Fibroblast of mammary gland (primary cell): ENCODE measurements at regions not wholly inside any gene's neighbourhood (a gene's known extent, or its start where the extent isn't known, plus 50 kb on each side); places are given as distances from the start of the nearest gene placed in this dataset.

Source experiments
- DNase-seq: peaks from one replicate; pipeline ENCODE4 v3.0.0-alpha.2; 2010; ENCODE audit warnings: low read depth
- H3K4me3 ChIP-seq: 2 replicates; pipeline ENCODE4 v1.5.1; 2011; ENCODE audit warnings: low read depth, mild to moderate bottlenecking, low read length, moderate library complexity; ENCODE audit not compliant: control insufficient read depth
- CTCF ChIP-seq: conservative IDR thresholded peaks from 2 replicates; pipeline ENCODE4 v1.5.1; 2011; ENCODE audit warnings: low read depth, low read length, inconsistent platforms; ENCODE audit not compliant: control insufficient read depth, insufficient read depth

DNA sequence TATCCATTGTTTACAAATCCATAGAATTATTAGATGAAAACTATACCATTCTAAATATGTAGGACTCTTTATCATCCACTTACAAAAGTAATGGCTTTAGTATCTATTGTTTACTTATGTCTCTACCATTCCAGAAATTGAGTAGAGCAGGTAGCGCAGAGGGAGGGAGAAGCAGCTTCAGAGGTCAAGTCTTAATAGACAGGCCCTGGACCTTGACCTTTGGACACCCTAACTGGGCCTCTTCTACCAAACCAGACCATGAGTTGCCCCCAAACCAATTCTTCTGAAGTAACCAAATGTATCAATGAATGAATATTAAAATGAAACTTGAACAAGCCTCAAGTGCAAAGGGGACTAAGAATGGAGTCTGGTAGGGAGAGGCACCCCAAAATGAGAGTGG is 124.9 kb upstream of the ANKRD55 start:
- DNase-seq: no peak
- no peak overlapping the region for H3K4me3 ChIP-seq
- TF ChIP-seq CTCF: no peak

DNA sequence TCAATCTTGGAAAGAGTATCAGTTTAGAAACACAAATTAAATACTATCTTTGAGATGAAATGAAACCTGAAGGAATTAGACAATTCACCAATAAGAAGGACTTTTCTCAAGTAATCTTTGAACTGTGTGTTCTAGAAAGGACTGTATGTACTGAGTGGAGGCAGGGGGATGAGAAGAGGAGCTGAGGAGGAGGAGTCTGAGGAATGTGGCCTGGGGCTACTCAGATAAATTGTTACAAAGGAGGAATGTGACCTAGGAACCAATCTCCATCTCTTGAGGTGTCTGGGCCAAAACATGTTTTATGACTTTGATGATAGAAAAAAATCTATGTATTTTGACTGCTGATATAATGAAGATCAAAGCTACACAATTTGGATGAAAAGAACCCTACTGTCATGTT is 124.3 kb upstream of the ANKRD55 start:
- DNase-seq: no peak
- TF ChIP-seq CTCF: no peak
- H3K4me3 ChIP-seq: no peak overlapping the region

GRCh38 chr5:56356836-56357160 is 123.7 kb upstream of the ANKRD55 start:
- TF ChIP-seq CTCF: no peak
- no peak for DNase-seq
- no peak overlapping the region for H3K4me3 ChIP-seq

DNA sequence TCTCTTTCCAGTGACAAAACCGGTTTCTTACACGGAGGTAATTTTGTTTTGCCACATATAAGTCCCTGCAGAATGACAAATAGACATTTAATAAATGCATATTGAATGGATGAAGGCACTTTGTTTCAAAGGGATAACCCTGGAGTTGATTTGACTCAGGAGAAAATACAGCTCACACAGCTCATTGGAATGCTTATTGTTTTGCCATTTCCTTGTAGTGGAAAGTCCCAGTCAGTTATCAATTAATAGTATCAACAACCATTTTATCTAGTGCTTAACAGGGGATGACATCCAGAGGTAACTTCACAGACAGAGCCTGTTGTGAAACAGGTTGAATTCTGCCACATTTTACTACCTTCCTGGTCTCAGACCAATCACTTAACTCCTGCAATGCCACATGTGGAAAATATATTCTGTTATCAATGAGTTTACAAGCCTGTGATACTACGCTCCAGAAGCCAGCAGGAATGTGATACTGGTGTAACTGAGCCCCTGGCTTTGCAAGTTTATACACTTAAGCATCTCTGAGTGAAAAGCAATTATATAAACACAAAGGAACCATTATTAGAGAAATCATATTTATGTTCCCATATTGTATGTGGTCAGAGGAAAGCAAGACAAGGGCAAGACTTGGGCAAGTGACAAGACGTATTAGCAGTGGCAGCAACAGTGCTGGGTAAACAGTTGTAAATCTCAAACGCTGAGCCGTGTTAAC is 123.1 kb upstream of the ANKRD55 start:
- no peak overlapping the region for H3K4me3 ChIP-seq
- no peak for DNase-seq
- TF ChIP-seq CTCF: no peak

- DNase-seq: no peak
- TF ChIP-seq CTCF: no peak
- no peak overlapping the region for H3K4me3 ChIP-seq
These were observed 121.7 kb upstream of the ANKRD55 start for GRCh38 chr5:56354836-56355235.

- no peak for TF ChIP-seq CTCF
- no peak for DNase-seq
- no peak overlapping the region for H3K4me3 ChIP-seq
These were observed 119.9 kb upstream of the ANKRD55 start for GRCh38 chr5:56352808-56353590.
